ENCODE measurements at regions not wholly inside any gene's neighbourhood (a gene's known extent, or its start where the extent isn't known, plus 50 kb on each side); places are given as distances from the start of the nearest gene placed in this dataset.

DNA sequence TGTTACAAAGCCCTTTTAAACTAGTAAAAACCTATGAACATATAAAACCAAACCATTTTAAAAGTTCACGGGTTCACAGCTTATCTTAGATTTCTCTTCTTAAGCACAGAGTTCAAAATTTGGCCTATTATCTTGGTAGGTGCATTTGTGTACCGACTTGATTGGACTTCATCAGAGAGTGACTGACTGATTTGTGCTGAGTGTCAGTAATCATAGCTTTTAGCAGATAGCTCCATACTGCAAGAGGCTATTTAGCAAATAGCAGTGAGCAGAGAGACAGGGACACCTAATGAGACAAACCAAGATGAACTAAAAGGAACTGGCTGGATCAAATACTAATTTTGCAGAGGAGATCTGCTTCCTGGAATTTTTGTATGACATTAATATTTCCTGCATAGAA lies 274.5 kb downstream of the PRR16 start:
- no peak for DNase-seq

GRCh38 chr5:120740989-120741388 lies 276.9 kb downstream of the PRR16 start:
- no peak for DNase-seq

GRCh38 chr5:120748474-120748873 lies 284.4 kb downstream of the PRR16 start:
- no peak for DNase-seq

- DNase-seq: no peak
Observed at GRCh38 chr5:120749737-120750136, 285.6 kb downstream of the PRR16 start.

DNA sequence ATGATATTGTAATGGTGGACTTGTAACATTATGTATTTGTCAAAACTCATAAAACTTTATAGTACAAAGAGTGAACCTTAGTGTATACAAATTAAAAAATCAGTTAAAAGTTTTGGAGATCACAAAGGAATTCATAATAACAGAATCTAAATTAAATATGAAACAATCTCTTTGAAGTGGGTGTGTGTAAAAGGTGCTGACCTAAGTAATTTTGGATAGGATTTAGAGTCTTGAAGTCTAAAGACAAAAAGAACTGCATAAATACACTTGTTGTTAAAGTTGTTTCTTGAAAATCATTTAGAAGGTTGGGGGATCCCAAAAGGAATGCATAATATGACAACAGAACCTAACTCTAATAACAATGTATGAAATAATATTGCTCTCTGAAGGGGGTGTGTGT lies 295.5 kb downstream of the PRR16 start:
- DNase-seq: no peak

- DNase-seq: no peak
Observed at GRCh38 chr5:120761986-120762385, 297.9 kb downstream of the PRR16 start.

GRCh38 chr5:120765189-120765588 lies 301.1 kb downstream of the PRR16 start:
- DNase-seq: peak; percentile 33

DNA sequence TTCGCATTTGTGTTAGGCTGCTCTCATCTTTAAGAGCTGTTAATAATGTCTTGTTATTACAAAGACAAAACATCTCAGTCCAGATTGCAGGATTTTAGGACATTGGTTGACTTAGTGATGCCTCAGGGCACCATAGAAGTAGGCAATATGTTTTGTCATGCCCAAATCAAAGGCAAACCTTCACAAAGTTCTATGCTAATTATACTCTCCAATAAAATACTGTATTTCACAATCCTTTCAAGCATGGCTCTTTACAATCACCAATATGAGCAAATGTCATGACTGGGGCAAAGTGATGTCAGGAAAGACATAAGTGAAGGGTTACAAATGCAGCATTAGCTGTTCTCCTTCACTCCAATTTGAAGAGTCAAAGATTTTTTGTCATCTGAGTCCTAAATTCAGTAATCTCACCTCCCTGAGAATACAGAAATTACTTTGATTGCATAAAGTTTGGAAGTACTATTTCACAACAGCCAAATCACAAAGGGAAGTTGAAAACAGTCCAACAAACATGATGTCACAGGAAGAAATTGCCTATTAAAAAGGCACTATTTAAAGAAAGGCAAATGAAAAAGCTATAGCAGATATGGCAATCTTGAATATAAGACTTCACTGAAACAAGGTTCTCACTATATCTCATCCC lies 303.2 kb downstream of the PRR16 start:
- peak; percentile 26 for DNase-seq

DNA sequence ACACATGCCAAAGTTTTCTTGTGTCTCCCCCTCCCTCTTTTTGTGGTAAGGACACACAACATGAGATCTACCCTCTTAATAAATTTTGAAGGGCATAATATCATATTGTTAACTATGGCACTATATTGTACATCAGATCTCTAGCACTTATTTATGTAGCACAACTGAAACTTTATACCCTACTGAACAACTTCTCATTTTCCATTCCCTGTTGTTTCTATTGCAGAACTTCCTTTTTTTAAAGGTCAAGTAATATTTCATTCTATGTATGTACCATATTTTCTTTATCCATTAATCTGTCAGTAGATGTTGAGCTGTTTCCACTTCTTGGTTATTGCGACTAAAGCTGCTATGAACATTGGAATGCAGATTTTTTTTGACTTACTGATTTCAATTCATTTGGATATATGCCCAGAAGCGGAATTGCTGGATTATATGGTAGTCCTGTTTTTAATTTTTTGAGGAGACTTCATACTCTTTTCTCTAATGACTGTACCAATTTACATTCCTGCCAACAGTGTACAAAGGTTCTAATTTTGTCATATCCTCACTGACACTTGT lies 305.3 kb downstream of the PRR16 start:
- DNase-seq: peak; percentile 84

GRCh38 chr5:120771202-120771601 lies 307.1 kb downstream of the PRR16 start:
- DNase-seq: no peak

DNA sequence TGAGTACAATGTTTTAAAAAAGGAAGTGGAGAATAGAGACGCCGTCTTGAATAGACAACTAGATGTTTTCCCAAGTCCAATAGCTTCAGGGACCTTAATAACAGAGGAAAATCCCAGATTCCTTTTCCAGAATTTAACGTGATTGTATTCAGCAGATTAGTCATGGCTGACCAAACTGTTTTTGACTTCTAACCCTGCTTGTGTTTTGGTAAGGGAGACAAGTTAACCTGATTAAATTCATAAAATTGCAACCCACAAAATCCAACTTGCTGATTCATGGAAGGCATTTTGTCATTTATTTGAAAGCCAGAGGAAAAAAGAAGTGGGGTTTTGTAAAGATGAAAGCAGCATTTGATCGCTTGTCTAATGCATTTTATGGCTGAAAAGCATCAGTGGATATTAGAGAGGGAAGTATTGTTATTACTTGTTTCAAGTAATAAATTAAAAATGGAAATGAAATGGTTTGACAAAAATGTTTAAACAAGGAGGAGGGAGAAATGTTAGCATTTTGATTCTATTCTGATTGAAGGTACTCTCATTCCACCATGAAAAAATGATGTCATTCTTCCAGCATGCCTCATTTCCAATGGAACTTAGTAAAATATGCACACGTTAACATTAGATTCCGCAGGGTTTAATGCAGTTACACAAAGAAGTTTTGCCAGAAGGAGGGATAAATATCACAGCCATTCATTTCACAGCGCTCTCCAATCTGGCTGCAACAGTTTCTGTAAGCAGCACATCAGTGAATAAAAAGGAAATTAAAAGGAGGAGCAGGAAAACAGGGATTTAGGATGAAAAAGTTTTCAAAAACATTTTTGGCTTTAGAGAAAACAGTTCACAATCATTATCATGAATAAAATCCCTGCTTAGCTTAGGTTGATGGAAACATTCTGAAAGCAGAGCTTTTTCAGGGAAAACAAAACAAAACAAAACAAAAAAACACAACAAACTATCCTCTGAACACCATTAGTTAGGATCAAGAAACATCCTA lies 314.7 kb downstream of the PRR16 start:
- DNase-seq: peak; percentile 73

DNA sequence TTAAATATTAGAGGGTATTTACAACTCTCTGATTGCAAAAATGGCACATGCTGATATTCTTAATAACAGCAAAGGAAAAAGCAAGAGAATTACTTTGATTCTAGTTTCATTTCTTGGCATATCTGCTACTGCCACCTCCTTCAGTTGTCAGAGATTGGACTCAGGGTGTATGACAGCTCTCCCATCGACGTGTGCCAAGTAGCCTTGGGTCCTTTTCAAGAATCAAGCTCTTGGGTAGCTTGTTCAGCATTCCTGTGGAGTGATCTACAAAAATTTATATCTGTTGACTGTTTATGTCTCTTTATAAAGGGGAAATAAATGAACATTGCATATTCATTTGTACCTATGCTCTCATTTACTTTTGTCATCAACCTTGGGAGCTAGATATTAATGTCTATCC lies 315.6 kb downstream of the PRR16 start:
- DNase-seq: peak; percentile 40

DNA sequence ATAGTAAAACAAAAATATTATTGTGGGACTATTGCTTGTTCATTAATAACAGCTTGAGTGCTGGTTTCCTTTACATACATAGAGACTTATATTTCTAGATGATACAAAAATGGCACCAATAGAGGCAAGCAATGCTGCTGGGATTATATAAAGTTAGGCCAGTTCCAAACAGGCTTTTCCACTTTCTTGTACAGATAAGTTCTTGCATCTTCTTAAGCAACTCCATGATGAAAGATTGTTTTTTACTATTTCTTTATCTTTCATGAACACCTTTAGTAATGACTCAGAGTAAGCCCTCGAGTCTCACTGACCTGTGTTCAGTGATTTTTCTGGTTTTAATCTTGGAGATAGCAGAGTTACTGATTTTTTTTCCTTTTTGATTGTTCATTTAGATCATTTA lies 324.4 kb downstream of the PRR16 start:
- no peak for DNase-seq

DNA sequence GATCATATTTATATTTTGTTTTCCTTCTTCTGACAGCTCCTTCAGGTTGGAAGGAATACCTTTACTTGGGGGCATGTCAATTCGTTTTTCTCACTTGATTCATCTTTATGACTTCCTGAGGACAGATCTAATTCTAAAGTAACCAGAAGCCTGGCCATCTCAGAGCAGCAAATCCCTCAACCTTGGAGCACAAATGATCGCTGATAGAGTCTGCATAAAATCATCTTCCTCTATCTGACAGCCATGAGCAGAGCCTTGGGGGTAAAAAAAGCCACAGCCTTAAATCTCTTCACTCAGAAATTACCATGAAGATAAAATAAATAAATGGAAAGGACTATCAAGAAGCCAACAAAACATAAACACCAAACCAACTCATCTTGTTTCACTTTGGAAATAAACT lies 325.8 kb downstream of the PRR16 start:
- no peak for DNase-seq

- DNase-seq: no peak
Observed at GRCh38 chr5:120790339-120790738, 326.2 kb downstream of the PRR16 start.

DNA sequence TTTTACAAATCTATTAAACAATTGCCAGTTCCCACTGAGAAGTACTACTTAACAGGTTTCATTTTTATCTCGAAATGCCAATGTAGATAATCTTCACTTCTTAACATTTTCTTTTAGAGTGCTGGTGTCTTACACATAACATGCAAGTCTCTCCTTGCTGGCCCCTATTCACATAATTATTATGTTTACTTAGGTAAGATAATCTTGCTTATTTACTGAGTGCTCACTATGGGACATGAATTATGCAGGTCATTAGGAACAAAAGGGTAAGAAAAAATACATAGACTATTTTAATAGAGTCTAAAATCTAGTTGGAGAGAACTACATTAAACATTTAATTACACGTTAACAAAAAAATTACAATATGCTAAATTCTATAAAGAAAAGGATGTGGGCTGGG lies 328.4 kb downstream of the PRR16 start:
- no peak for DNase-seq

- no peak for DNase-seq
Observed at GRCh38 chr5:120794121-120794520, 330.0 kb downstream of the PRR16 start.

DNA sequence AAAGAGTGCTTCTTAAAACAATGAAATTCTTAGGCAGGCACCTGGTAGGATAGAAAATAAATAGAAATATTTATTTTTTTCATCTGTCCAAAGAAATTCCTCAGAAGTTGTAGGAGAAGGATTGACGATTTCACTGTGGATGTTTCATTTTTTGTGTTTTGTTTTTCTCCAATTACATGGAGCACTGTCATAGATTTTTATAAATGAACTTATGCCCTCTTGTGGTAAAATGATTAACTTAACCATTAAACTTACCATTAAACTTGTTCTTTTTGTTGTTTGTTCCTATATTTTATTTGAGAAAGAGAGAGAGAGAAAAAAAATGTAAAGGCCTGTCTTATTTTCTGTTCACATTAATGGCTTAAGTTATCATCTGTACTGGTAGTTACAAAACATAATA lies 339.2 kb downstream of the PRR16 start:
- peak; percentile 43 for DNase-seq

DNA sequence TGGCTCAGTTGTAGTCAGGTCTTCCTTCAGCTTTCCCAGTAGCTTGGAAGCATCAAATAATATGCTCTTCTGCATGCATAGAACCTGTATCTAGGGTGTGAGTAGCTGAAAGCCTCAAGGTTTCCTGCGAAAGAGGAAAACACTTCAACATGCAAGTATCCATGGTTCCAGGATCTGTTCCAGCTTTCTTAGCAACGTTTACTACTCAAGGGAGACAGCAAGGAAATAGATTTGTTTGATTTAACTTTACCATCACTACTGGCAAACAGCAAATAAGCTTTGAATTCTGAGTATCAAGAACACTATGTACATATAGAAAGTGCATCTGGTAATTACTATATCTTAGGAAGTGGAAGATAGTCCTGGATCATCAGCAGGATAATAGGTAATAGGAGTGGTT lies 341.0 kb downstream of the PRR16 start:
- DNase-seq: no peak

GRCh38 chr5:120806202-120806601 lies 342.1 kb downstream of the PRR16 start:
- peak; percentile 14 for DNase-seq

- peak; percentile 71 for DNase-seq
Observed at GRCh38 chr5:120808135-120808534, 344.0 kb downstream of the PRR16 start.

DNA sequence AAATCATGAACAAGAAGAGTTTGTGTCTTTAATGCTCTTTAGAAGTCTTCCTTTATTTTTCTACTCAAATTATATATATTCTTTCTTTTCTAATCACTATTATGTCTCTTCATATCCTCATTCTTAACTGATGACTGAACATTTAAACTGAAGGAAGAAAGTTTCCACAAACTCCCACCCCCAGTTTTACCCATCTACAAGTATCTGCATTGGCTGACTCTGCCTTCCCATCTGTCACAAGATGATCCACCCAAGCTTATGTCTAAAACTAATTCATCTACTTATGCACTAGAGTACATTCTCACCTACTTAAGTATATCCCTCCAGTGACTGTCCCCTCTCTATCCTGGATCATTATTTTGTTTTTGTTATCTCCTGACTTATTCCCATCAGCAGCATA lies 344.5 kb downstream of the PRR16 start:
- peak; percentile 26 for DNase-seq

- DNase-seq: no peak
Observed at GRCh38 chr5:120813551-120813950, 349.5 kb downstream of the PRR16 start.

Measured in fibroblast of skin of scalp (primary cell).